ENCODE measurements at regions not wholly inside any gene's neighbourhood (a gene's known extent, or its start where the extent isn't known, plus 50 kb on each side); places are given as distances from the start of the nearest gene placed in this dataset.
A peak's percentile ranks its signal among the peaks of the same experiment; 100 is the strongest.

- H3K4me1 ChIP-seq = no peaks in the 10 kb centered on the region
- no peaks in the 10 kb centered on the region for H3K9me3 ChIP-seq
- H3K36me3 ChIP-seq = no peaks in the 10 kb centered on the region
- no peak for ATAC-seq
- intact Hi-C loops (cut with DNase I) = no loop called here
- no peak for TF ChIP-seq CTCF (IDR thresholded peaks at IDR 0.05)
- DNase-seq = no peak
- H3K27me3 ChIP-seq (ENCODE audit: low read depth) = no peaks in the 10 kb centered on the region
- no peak overlapping the region for H3K27ac ChIP-seq
- no peak overlapping the region for H3K4me3 ChIP-seq
Measured at GRCh38 chr1:38240618-38241017, 194.0 kb upstream of the POU3F1 start.

- H3K4me1 ChIP-seq = no peaks in the 10 kb centered on the region
- no peak overlapping the region for H3K4me3 ChIP-seq
- no peak overlapping the region for H3K27ac ChIP-seq
- intact Hi-C loops (cut with DNase I) = no loop called here
- no peak for TF ChIP-seq CTCF (IDR thresholded peaks at IDR 0.05)
- H3K36me3 ChIP-seq = no peaks in the 10 kb centered on the region
- H3K27me3 ChIP-seq (ENCODE audit: low read depth) = no peaks in the 10 kb centered on the region
- no peaks in the 10 kb centered on the region for H3K9me3 ChIP-seq
- DNase-seq = no peak
- no peak for ATAC-seq
Measured at GRCh38 chr1:38239258-38239835, 192.8 kb upstream of the POU3F1 start.

- DNase-seq = no peak
- no peak for TF ChIP-seq CTCF (IDR thresholded peaks at IDR 0.05)
Measured at GRCh38 chr1:38238294-38238693, 191.7 kb upstream of the POU3F1 start.

GRCh38 chr1:38235705-38236104 is 189.1 kb upstream of the POU3F1 start:
- ATAC-seq = peak in 1 of 2 donors; percentile 21
- DNase-seq = no peak
- Histone ChIP-seq H3K9me3 (no peaks in the 10 kb centered on the region), H3K27me3 (ENCODE audit: low read depth) (no peaks in the 10 kb centered on the region), H3K36me3 (no peaks in the 10 kb centered on the region), H3K27ac (no peak overlapping the region), H3K4me3 (no peak overlapping the region), H3K4me1 (no peaks in the 10 kb centered on the region)
- no peak for TF ChIP-seq CTCF (IDR thresholded peaks at IDR 0.05)
- intact Hi-C loops (cut with DNase I) = no loop called here

More at GRCh38 chr1:38238294-38238693, 191.7 kb upstream of the POU3F1 start:
- Histone ChIP-seq H3K27ac (no peak overlapping the region), H3K9me3 (no peaks in the 10 kb centered on the region), H3K27me3 (ENCODE audit: low read depth) (no peaks in the 10 kb centered on the region), H3K36me3 (no peaks in the 10 kb centered on the region), H3K4me1 (no peaks in the 10 kb centered on the region), H3K4me3 (no peak overlapping the region)
- intact Hi-C loops (cut with DNase I) = no loop called here
- no peak for ATAC-seq

- DNase-seq = no peak
Measured at GRCh38 chr1:38231941-38232340, 185.3 kb upstream of the POU3F1 start.

More at GRCh38 chr1:38231941-38232340, 185.3 kb upstream of the POU3F1 start:
- H3K27ac ChIP-seq = no peak overlapping the region
- H3K36me3 ChIP-seq = no peaks in the 10 kb centered on the region
- ATAC-seq = no peak
- no peaks in the 10 kb centered on the region for H3K9me3 ChIP-seq
- intact Hi-C loops (cut with DNase I) = no loop called here
- H3K4me1 ChIP-seq = no peaks in the 10 kb centered on the region
- H3K27me3 ChIP-seq (ENCODE audit: low read depth) = no peaks in the 10 kb centered on the region
- TF ChIP-seq CTCF (IDR thresholded peaks at IDR 0.05) = no peak
- no peak overlapping the region for H3K4me3 ChIP-seq
